Fibroblast of lung (primary cell): ENCODE measurements at regions not wholly inside any gene's neighbourhood (a gene's known extent, or its start where the extent isn't known, plus 50 kb on each side); places are given as distances from the start of the nearest gene placed in this dataset.

Source experiments
- DNase-seq, 2 donors: peaks; one replicate each; pipeline versions ENCODE4 v3.0.0 to v3.0.0-alpha.2; 2010; ENCODE audit warnings: low read depth in 2 of 2
- H2AFZ ChIP-seq: 2 replicates; pipeline ENCODE4 v1.5.1; 2012; ENCODE audit warnings: low read length, control low read depth, inconsistent platforms
- H3K27ac ChIP-seq: 2 replicates; pipeline ENCODE4 v1.5.1; 2011; ENCODE audit warnings: low read length, control low read depth; ENCODE audit not compliant: insufficient read depth
- H3K27me3 ChIP-seq: 2 replicates; pipeline ENCODE4 v1.5.1; 2011; ENCODE audit warnings: mild to moderate bottlenecking, low read length; ENCODE audit not compliant: control insufficient read depth, insufficient read depth
- H3K36me3 ChIP-seq: 2 replicates; pipeline ENCODE4 v1.5.1; 2011; ENCODE audit warnings: low read length; ENCODE audit not compliant: control insufficient read depth, insufficient read depth
- H3K4me1 ChIP-seq: 2 replicates; pipeline ENCODE4 v1.5.1; 2011; ENCODE audit warnings: low read length; ENCODE audit not compliant: control insufficient read depth, insufficient read depth; ENCODE audit errors: extremely low read depth
- H3K4me2 ChIP-seq: 2 replicates; pipeline ENCODE4 v1.5.1; 2011; ENCODE audit warnings: low read length, control low read depth; ENCODE audit not compliant: insufficient read depth; ENCODE audit errors: extremely low read depth
- H3K4me3 ChIP-seq, 4 experiments: fragments of 200-600 bp in 1 of 4; sonication (generic) in 1 of 4; replicated peaks in 1 of 4; 2 replicates each; pipeline ENCODE4 v1.5.1; 2011 to 2016; ENCODE audit warnings: low read length in 4 of 4, low read depth in 3 of 4, mild to moderate bottlenecking in 3 of 4, control low read depth in 2 of 4, inconsistent platforms in 1 of 4, mixed read lengths in 1 of 4; ENCODE audit not compliant: insufficient read depth in 1 of 4; ENCODE audit errors: control extremely low read depth in 1 of 4
- H3K79me2 ChIP-seq: 2 replicates; pipeline ENCODE4 v1.5.1; 2012; ENCODE audit warnings: mild to moderate bottlenecking, low read length, inconsistent platforms; ENCODE audit not compliant: control insufficient read depth, insufficient read depth
- H3K9ac ChIP-seq: 2 replicates; pipeline ENCODE4 v1.5.1; 2011; ENCODE audit warnings: mild to moderate bottlenecking, low read length, control low read depth; ENCODE audit not compliant: insufficient read depth
- H3K9me3 ChIP-seq: 2 replicates; pipeline ENCODE4 v1.5.1; 2012; ENCODE audit warnings: low read depth, low read length; ENCODE audit not compliant: control insufficient read depth, insufficient read depth
- H4K20me1 ChIP-seq: 2 replicates; pipeline ENCODE4 v1.5.1; 2011; ENCODE audit warnings: low read length; ENCODE audit not compliant: control insufficient read depth, insufficient read depth; ENCODE audit errors: extremely low read depth
- CTCF ChIP-seq, 2 donors: IDR thresholded peaks in 1 of 2; conservative IDR thresholded peaks in 1 of 2; 1 replicate in 1 of 2; 2 replicates in 1 of 2; pipeline ENCODE4 v1.5.1; 2011 to 2012; ENCODE audit warnings: low read length in 2 of 2, control low read depth in 1 of 2, inconsistent platforms in 1 of 2, low read depth in 1 of 2, mild to moderate bottlenecking in 1 of 2
- EZH2 ChIP-seq: IDR thresholded peaks from 2 replicates; pipeline ENCODE4 v1.5.1; 2012; ENCODE audit warnings: low read length, control low read depth, mild to moderate bottlenecking; ENCODE audit errors: missing control alignments

- Histone ChIP-seq H2AFZ (no peak overlapping the region), H3K27me3 (no peaks in the 10 kb centered on the region)
- TF ChIP-seq EZH2 (no peak), CTCF (conservative IDR thresholded peaks at IDR 0.05 in 1 of 2, IDR thresholded peaks at IDR 0.05 in 1 of 2; ENCODE audit: low read depth in 1 of 2, low read length in 2 of 2) (no peak)
Measured at GRCh38 chr12:86675197-86675596, 419.0 kb upstream of the MGAT4C start.

GRCh38 chr12:86670986-86671385 lies 414.8 kb upstream of the MGAT4C start:
- Histone ChIP-seq H3K4me3 (no peak overlapping the region), H2AFZ (no peak overlapping the region), H3K9ac (no peak overlapping the region), H3K4me1 (no peaks in the 10 kb centered on the region), H3K27ac (no peak overlapping the region), H3K4me2 (no peak overlapping the region), H3K36me3 (no peaks in the 10 kb centered on the region), H3K27me3 (no peaks in the 10 kb centered on the region), H4K20me1 (no peaks in the 10 kb centered on the region), H3K79me2 (no peaks in the 10 kb centered on the region), H3K9me3 (no peaks in the 10 kb centered on the region)
- TF ChIP-seq CTCF (conservative IDR thresholded peaks at IDR 0.05 in 1 of 2, IDR thresholded peaks at IDR 0.05 in 1 of 2; ENCODE audit: low read depth in 1 of 2, low read length in 2 of 2) (no peak), EZH2 (no peak)
- DNase-seq = peak in 1 of 2 donors; percentile 78

More at GRCh38 chr12:86675197-86675596, 419.0 kb upstream of the MGAT4C start:
- Histone ChIP-seq H3K4me1 (no peaks in the 10 kb centered on the region), H3K4me2 (no peak overlapping the region), H3K9me3 (no peaks in the 10 kb centered on the region), H3K79me2 (no peaks in the 10 kb centered on the region), H3K9ac (no peak overlapping the region), H3K4me3 (no peak overlapping the region), H4K20me1 (no peaks in the 10 kb centered on the region), H3K36me3 (no peaks in the 10 kb centered on the region), H3K27ac (no peak overlapping the region)
- DNase-seq = no peak

GRCh38 chr12:86669010-86669409 lies 412.8 kb upstream of the MGAT4C start:
- no peak overlapping the region for H3K4me3 ChIP-seq
- H3K27me3 ChIP-seq = no peaks in the 10 kb centered on the region
- no peaks in the 10 kb centered on the region for H3K4me1 ChIP-seq
- no peak for DNase-seq
- H3K27ac ChIP-seq = no peak overlapping the region
- no peaks in the 10 kb centered on the region for H3K79me2 ChIP-seq
- H3K4me2 ChIP-seq = no peak overlapping the region
- H4K20me1 ChIP-seq = no peaks in the 10 kb centered on the region
- no peak for TF ChIP-seq EZH2
- no peak for TF ChIP-seq CTCF (conservative IDR thresholded peaks at IDR 0.05 in 1 of 2, IDR thresholded peaks at IDR 0.05 in 1 of 2; ENCODE audit: low read depth in 1 of 2, low read length in 2 of 2)
- H3K9me3 ChIP-seq = no peaks in the 10 kb centered on the region
- H3K36me3 ChIP-seq = no peaks in the 10 kb centered on the region
- H2AFZ ChIP-seq = no peak overlapping the region
- H3K9ac ChIP-seq = no peak overlapping the region
